BJ (cell line): ENCODE measurements at regions not wholly inside any gene's neighbourhood (a gene's known extent, or its start where the extent isn't known, plus 50 kb on each side); places are given as distances from the start of the nearest gene placed in this dataset.

ENCODE experiments used
- CTCF ChIA-PET: fragments of 350-600 bp; formaldehyde crosslinking; extraction: SDS; loops from one replicate; lab custom pipeline; 2021; ENCODE audit warnings: antibody characterized with exemption, inconsistent platforms; lab: Yijun Ruan, JAX
- POLR2A ChIA-PET: fragments of 300-600 bp; sonication (Branson Sonifier 250); formaldehyde crosslinking; extraction: SDS; loops from one replicate; lab custom pipeline; 2021; ENCODE audit warnings: antibody characterized with exemption; lab: Charles Lee
- DNase-seq: peaks from one replicate; pipeline ENCODE4 v3.0.0-alpha.2; 2011; ENCODE audit warnings: low read depth
- H3K27me3 ChIP-seq: 2 replicates; pipeline ENCODE4 v1.6.0; 2011; ENCODE audit warnings: low read length; ENCODE audit not compliant: control insufficient read depth, insufficient read depth
- H3K36me3 ChIP-seq: 2 replicates; pipeline ENCODE4 v1.5.1; 2011; ENCODE audit warnings: low read length; ENCODE audit not compliant: control insufficient read depth, insufficient read depth
- H3K4me3 ChIP-seq: 2 replicates; pipeline ENCODE4 v1.5.1; 2011; ENCODE audit warnings: low read depth, mild to moderate bottlenecking, control low read depth, low read length
- TF ChIP-seq, protein P1 (sequence below): IDR thresholded peaks from 2 replicates; pipeline ENCODE4 v1.5.1; 2011; ENCODE audit warnings: low read depth, mild to moderate bottlenecking, control low read depth, inconsistent platforms, low read length, moderate library complexity; ENCODE audit not compliant: insufficient read depth

DNA sequence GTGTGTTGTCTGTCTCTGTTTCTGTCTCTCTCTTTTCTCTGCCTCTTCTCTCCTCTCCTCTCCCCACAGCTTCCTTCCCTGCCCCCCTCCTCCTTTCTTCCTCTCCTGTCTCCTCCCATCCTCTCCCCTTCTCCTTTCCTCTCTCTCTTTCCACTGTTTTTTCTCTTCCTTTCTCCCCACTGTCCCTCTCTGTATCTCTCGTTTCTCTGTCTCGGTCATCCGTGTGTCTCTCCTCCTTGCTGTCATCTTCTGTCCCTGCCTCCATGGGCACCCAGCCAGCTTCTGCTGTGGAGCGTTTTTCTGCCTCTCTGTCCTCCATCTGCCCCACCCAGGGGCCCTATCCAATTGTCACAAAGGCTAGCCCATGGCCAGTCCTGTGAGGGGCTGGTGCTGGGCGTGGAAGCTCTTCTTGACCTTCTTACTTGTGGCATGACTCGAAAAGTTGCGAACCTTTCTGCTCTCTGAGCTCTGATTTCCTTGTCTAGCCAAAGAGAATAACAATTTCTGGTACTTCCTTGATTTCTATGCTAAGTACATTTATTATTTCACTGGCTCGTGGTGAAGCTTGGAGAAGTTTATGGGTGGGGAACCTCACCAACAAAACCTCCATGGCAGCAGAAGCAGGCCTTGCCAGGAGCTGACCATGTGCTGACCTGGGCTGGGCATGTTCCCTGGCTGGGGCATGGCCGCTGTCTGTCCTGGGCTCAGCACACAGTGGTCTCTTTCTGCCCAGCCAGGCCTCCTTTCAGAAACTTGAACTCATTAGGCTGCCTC lies 69.3 kb downstream of the CEBPB start:
- TF ChIP-seq, protein P1, sequence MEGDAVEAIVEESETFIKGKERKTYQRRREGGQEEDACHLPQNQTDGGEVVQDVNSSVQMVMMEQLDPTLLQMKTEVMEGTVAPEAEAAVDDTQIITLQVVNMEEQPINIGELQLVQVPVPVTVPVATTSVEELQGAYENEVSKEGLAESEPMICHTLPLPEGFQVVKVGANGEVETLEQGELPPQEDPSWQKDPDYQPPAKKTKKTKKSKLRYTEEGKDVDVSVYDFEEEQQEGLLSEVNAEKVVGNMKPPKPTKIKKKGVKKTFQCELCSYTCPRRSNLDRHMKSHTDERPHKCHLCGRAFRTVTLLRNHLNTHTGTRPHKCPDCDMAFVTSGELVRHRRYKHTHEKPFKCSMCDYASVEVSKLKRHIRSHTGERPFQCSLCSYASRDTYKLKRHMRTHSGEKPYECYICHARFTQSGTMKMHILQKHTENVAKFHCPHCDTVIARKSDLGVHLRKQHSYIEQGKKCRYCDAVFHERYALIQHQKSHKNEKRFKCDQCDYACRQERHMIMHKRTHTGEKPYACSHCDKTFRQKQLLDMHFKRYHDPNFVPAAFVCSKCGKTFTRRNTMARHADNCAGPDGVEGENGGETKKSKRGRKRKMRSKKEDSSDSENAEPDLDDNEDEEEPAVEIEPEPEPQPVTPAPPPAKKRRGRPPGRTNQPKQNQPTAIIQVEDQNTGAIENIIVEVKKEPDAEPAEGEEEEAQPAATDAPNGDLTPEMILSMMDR, result no peak
- Histone ChIP-seq H3K27me3 (no peaks in the 10 kb centered on the region), H3K36me3 (no peaks in the 10 kb centered on the region), H3K4me3 (no peak overlapping the region)
- ChIA-PET CTCF (interaction anchor here (1.6 kb wide), 1 partner anchor 8 kb away, joined by 5 read pairs; no protein-coding TSS in a partner anchor), POLR2A (no interaction called here)
- no peak for DNase-seq

DNA sequence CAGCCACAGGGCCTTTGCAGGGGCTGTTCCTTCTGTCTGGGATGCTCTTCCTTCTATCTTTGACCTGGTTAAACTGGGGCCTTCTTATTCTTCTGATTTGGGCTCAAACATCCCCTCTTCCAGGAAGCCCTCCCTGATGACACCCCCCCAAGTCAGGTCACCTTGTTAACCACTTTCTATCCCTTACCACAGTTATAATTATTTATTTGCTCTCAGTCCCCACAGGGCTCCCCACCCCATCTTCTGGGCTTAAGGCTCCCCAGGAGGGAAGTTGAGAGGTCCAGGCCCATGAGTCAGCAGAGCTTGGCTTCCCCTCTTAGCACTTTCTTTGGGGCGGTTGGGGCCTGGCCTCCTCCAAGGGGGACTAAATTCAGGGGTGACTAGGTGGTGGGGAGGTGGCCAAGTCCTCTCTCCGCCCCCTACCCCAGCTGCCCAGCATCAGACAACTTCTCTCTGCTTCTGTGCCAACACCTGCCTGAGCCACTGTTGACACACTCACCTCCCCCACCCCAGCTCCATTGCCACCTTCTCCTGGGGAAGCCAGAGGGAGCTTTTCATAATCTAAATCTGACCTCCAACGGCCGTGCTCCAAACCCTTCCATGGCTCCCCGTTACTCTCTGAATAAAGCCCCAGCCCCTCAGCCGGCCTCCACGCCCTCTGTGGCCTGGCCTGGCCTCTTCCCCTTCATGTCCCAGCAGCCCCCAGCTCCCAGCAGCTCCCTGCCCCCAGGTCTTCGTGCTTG lies 70.0 kb downstream of the CEBPB start:
- no peak overlapping the region for H3K4me3 ChIP-seq
- no peaks in the 10 kb centered on the region for H3K36me3 ChIP-seq
- TF ChIP-seq, protein P1, result no peak
- no peaks in the 10 kb centered on the region for H3K27me3 ChIP-seq
- POLR2A ChIA-PET, result interaction anchor here (0.6 kb wide), 1 partner anchor 37 kb away, joined by 3 read pairs; no protein-coding TSS in a partner anchor
- DNase-seq, result no peak
- CTCF ChIA-PET, result interaction anchor here (1.6 kb wide), 1 partner anchor 9 kb away, joined by 5 read pairs; no protein-coding TSS in a partner anchor

DNA sequence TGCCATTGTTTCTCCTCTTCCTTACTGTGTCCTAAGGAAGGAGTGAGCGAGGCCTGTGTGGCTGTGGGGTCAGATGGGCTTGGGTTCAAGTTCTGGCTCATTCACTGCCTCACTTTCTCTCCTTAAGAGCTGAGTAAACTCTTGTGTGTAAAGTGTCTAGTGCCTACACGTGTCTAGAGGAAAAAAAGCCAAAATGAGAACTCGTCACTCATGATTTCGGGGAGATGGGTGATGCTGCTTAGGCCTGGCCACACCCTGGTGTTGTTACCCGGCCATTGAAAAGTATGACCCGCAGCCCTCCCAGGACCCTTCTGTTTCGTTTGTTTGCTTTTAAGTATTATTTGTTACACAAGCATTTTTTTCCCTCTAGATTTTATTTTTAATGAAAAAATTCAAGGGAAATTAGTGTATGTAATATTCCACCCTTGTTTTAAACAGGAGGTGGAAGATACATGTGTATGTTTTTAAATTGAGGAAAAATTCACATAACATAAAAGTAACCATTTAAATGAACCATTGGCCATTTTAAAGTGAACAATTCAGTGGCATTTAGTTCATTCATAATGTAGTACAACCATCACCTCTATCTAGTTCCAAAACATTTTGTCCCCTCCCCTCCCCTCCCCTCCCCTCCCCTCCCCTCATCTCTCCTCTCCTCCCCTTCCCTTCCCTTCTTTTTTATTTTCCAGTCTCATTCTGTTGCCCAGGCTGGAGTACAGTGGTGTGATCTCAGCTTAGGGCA lies 71.0 kb downstream of the CEBPB start:
- no peak for DNase-seq
- TF ChIP-seq, protein P1, result no peak
- CTCF ChIA-PET, result no interaction called here
- Histone ChIP-seq H3K4me3 (no peak overlapping the region), H3K36me3 (no peaks in the 10 kb centered on the region), H3K27me3 (no peaks in the 10 kb centered on the region)
- POLR2A ChIA-PET, result no interaction called here

DNA sequence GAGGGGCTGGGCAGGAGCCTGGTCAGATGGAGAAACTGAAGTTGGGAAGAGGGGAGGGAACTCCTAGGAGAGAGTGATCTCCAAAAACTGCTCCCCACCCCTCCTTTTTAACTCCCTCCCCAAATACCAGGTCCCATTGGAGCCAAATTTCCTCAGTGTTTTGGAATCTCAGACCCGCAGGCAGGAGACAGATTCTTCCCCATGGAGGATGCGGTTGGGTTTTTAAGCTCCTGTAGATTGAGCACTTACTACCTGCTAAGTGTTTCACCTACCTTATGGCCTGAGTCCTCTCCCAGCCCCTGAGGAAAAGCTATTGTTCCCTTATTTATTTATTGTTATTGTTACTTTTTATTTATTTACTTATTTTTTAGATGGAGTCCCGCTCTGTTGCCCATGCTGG lies 73.2 kb downstream of the CEBPB start:
- no peaks in the 10 kb centered on the region for H3K27me3 ChIP-seq
- TF ChIP-seq, protein P1, result no peak
- no peak for DNase-seq
- H3K4me3 ChIP-seq, result no peak overlapping the region
- CTCF ChIA-PET, result no interaction called here
- POLR2A ChIA-PET, result no interaction called here
- H3K36me3 ChIP-seq, result no peaks in the 10 kb centered on the region
